CD4-positive, alpha-beta T cell (primary cell): ENCODE measurements at regions not wholly inside any gene's neighbourhood (a gene's known extent, or its start where the extent isn't known, plus 50 kb on each side); places are given as distances from the start of the nearest gene placed in this dataset.

Experiments
- ATAC-seq: fragments of 200-7000 bp; cut with Tn5 transposase; one replicate; pipeline ENCODE4 v1.10.0; 2022; ENCODE audit warnings: mild to moderate bottlenecking; ENCODE audit not compliant: poor library complexity
- CTCF ChIA-PET: fragments of 350-600 bp; sonication (Branson Sonifier 250); formaldehyde crosslinking; loops from one replicate; lab custom pipeline; 2021; ENCODE audit warnings: antibody characterized with exemption, inconsistent platforms; lab: Charles Lee
- POLR2A ChIA-PET: fragments of 350-600 bp; sonication (Branson Sonifier 250); formaldehyde crosslinking; loops from one replicate; lab custom pipeline; 2021; ENCODE audit warnings: antibody characterized with exemption, inconsistent platforms; lab: Charles Lee
- DNase-seq, 14 experiments: peaks; one replicate each; pipeline ENCODE4 v3.0.0-alpha.2; 2013 to 2020; ENCODE audit warnings: mixed read lengths in 2 of 14
- H3K27ac ChIP-seq, 2 donors: one replicate each; pipeline versions ENCODE4 v1.5.1 to v1.7.0; 2013; ENCODE audit warnings: low read length in 2 of 2, low read depth in 1 of 2, mild to moderate bottlenecking in 1 of 2
- H3K27me3 ChIP-seq, 2 experiments: 1 replicate in 1 of 2; 2 replicates in 1 of 2; pipeline versions ENCODE4 v1.6.1 to v1.7.0; 2013; ENCODE audit warnings: low read length in 2 of 2, control low read depth in 1 of 2, mild to moderate bottlenecking in 1 of 2, moderate library complexity in 1 of 2; ENCODE audit not compliant: insufficient read depth in 2 of 2, control insufficient read depth in 1 of 2
- H3K36me3 ChIP-seq: one replicate; pipeline ENCODE4 v1.6.1; 2013; ENCODE audit warnings: low read length, control low read depth; ENCODE audit not compliant: insufficient read depth
- H3K4me1 ChIP-seq: one replicate; pipeline ENCODE4 v1.6.1; 2013; ENCODE audit warnings: low read length, control low read depth; ENCODE audit not compliant: insufficient read depth
- H3K4me3 ChIP-seq: one replicate; pipeline ENCODE4 v1.5.1; 2013; ENCODE audit warnings: mild to moderate bottlenecking, low read length, moderate library complexity
- H3K9me3 ChIP-seq, 2 experiments: 1 replicate in 1 of 2; 2 replicates in 1 of 2; pipeline versions ENCODE4 v1.6.1 to v1.7.0; 2013; ENCODE audit warnings: low read length in 2 of 2, mild to moderate bottlenecking in 2 of 2, control low read depth in 1 of 2, moderate library complexity in 1 of 2; ENCODE audit not compliant: control insufficient read depth in 1 of 2, insufficient read depth in 1 of 2
- H3K27ac Mint-ChIP-seq: one replicate; pipeline ENCODE4 v1.8.0; 2020; ENCODE audit warnings: mixed read lengths
- H3K27me3 Mint-ChIP-seq: one replicate; pipeline ENCODE4 v1.8.0; 2021; ENCODE audit warnings: mixed read lengths
- H3K36me3 Mint-ChIP-seq: one replicate; pipeline ENCODE4 v1.8.0; 2021; ENCODE audit warnings: low read depth, mixed read lengths
- H3K4me1 Mint-ChIP-seq: one replicate; pipeline ENCODE4 v1.8.0; 2021; ENCODE audit warnings: low read depth, mixed read lengths
- H3K4me3 Mint-ChIP-seq: one replicate; pipeline ENCODE4 v1.8.0; 2020; ENCODE audit warnings: mild to moderate bottlenecking, mixed read lengths
- H3K9me3 Mint-ChIP-seq: one replicate; pipeline ENCODE4 v1.8.0; 2020; ENCODE audit warnings: mixed read lengths
- intact Hi-C, 2 experiments: fragments of 100-400 bp; cut with DNase I in 1 of 2; cut with micrococcal nuclease in 1 of 2; formaldehyde crosslinking; loops; one replicate each; pipeline versions ENCODE4 v1.15.1 to v1.9.0; 2023 to 2025; cut with DNase I, micrococcal nuclease
- TF ChIP-seq, protein P1 (sequence below): fragments of 200-600 bp; IDR thresholded peaks from one replicate; pipeline ENCODE4 v1.8.0; 2022; ENCODE audit warnings: antibody characterized with exemption, mild to moderate bottlenecking

DNA sequence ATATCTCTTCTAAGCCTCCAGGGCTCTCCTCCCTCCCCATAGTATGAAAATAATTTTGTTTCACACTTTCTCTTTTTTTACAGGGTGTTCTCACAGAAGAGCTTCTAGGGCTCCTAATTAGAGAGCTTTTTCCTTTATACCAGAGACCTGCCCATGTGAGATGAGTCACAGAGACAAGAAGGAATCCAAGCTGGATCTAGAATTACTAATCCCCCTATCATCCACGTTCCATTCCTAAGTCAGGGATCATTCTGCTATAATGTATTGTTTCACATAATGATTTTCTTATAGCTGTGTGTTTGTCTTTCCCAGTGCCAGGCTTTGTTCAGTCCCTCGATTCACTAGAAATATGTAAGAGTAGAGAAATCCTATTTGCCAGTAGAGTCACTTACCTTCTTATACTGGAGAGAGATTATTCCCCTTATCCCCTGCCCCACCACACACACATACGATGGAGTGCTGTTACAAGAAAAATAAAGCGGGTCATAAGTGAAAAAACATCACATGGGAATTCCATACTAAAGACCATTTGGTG lies 778.3 kb upstream of the LRRC4C start:
- H3K9me3 ChIP-seq = peaks cover 0 to 7% of the 10 kb centered on the region in 2 experiments
- no peak overlapping the region for H3K4me3 ChIP-seq
- ChIA-PET POLR2A (no interaction called here), CTCF (no interaction called here)
- Mint-ChIP-seq H3K27me3 (no peaks in the 10 kb centered on the region), H3K27ac (no peak overlapping the region), H3K4me1 (no peaks in the 10 kb centered on the region), H3K4me3 (no peak overlapping the region), H3K9me3 (peaks cover 2% of the 10 kb centered on the region), H3K36me3 (no peaks in the 10 kb centered on the region)
- no peaks in the 10 kb centered on the region for H3K4me1 ChIP-seq
- TF ChIP-seq, protein P1, sequence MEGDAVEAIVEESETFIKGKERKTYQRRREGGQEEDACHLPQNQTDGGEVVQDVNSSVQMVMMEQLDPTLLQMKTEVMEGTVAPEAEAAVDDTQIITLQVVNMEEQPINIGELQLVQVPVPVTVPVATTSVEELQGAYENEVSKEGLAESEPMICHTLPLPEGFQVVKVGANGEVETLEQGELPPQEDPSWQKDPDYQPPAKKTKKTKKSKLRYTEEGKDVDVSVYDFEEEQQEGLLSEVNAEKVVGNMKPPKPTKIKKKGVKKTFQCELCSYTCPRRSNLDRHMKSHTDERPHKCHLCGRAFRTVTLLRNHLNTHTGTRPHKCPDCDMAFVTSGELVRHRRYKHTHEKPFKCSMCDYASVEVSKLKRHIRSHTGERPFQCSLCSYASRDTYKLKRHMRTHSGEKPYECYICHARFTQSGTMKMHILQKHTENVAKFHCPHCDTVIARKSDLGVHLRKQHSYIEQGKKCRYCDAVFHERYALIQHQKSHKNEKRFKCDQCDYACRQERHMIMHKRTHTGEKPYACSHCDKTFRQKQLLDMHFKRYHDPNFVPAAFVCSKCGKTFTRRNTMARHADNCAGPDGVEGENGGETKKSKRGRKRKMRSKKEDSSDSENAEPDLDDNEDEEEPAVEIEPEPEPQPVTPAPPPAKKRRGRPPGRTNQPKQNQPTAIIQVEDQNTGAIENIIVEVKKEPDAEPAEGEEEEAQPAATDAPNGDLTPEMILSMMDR = no peak
- DNase-seq (no peak), ATAC-seq (no peak)
- no peak overlapping the region for H3K27ac ChIP-seq
- no peaks in the 10 kb centered on the region for H3K36me3 ChIP-seq
- H3K27me3 ChIP-seq = no peaks in the 10 kb centered on the region
- intact Hi-C loops = no loop called here

DNA sequence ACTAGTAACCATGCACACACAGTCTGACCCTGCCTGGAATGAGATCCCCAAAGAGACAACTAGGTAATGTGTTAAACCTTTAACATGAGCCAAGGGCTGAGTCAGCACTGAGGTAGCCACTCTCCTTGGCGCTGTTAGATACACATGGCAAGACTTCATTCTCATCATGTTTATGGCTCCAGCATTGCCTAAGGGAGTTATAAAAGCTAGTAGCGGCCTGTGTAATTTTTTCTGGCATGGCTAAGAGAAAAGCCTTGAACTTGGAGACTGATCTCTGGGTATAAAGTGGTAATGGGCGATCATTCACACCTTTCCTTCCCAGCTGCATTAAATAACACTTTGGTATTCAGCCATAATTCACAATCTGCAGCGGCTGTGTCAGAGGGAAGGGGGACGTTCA lies 779.7 kb upstream of the LRRC4C start:
- H3K4me1 ChIP-seq = no peaks in the 10 kb centered on the region
- ChIA-PET CTCF (no interaction called here), POLR2A (no interaction called here)
- H3K36me3 ChIP-seq = no peaks in the 10 kb centered on the region
- H3K4me3 ChIP-seq = no peak overlapping the region
- H3K9me3 Mint-ChIP-seq = peaks cover 2% of the 10 kb centered on the region
- no peak overlapping the region for H3K27ac Mint-ChIP-seq
- no peak for ATAC-seq
- H3K9me3 ChIP-seq = peaks cover 0 to 7% of the 10 kb centered on the region in 2 experiments
- H3K27me3 Mint-ChIP-seq = no peaks in the 10 kb centered on the region
- no peak overlapping the region for H3K27ac ChIP-seq
- no peaks in the 10 kb centered on the region for H3K27me3 ChIP-seq
- no peaks in the 10 kb centered on the region for H3K36me3 Mint-ChIP-seq
- TF ChIP-seq, protein P1 = no peak
- intact Hi-C loops = no loop called here
- no peak for DNase-seq
- H3K4me3 Mint-ChIP-seq = no peak overlapping the region
- no peaks in the 10 kb centered on the region for H3K4me1 Mint-ChIP-seq

DNA sequence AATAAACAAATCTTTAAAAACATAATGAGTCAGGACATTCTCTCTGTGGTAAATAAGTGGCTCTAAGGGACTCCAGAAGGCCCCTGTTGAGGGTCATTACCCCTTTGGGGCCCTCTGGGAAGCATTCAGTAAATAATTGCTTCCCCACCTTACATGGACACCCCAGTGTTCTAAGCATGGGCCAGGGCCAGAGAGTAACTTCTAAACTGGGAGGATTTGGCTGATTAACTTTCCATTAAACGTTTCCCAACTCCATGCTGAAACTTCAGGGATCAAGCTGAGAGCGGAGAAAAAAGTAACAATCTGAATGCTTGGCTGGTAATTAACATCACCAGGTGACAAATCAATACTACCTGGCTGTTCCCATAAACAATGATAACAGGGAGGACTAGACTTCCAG lies 783.9 kb upstream of the LRRC4C start:
- DNase-seq (no peak), ATAC-seq (no peak)
- Histone ChIP-seq H3K27ac (no peak overlapping the region), H3K36me3 (no peaks in the 10 kb centered on the region), H3K4me3 (no peak overlapping the region), H3K9me3 (peaks cover 0 to 4% of the 10 kb centered on the region in 2 experiments), H3K4me1 (no peaks in the 10 kb centered on the region), H3K27me3 (no peaks in the 10 kb centered on the region)
- TF ChIP-seq, protein P1 = no peak
- Mint-ChIP-seq H3K4me3 (no peak overlapping the region), H3K36me3 (no peaks in the 10 kb centered on the region), H3K9me3 (no peaks in the 10 kb centered on the region), H3K27me3 (no peaks in the 10 kb centered on the region), H3K27ac (no peak overlapping the region), H3K4me1 (no peaks in the 10 kb centered on the region)
- ChIA-PET CTCF (no interaction called here), POLR2A (no interaction called here)
- intact Hi-C loops = loop anchor here in 1 of 2 experiments (10.0 kb wide), 1 partner anchor 61 kb away; no protein-coding TSS in a partner anchor
